ENCODE measurements at regions not wholly inside any gene's neighbourhood (a gene's known extent, or its start where the extent isn't known, plus 50 kb on each side); places are given as distances from the start of the nearest gene placed in this dataset.

GRCh38 chr6:156400487-156400886 lies 376.7 kb upstream of the ARID1B start:
- Mint-ChIP-seq H3K36me3 (peaks cover 0 to 4% (median 0%) of the 10 kb centered on the region in 5 donors), H3K4me3 (no peak overlapping the region), H3K9me3 (peaks cover 0 to 8% (median 0%) of the 10 kb centered on the region in 11 donors), H3K27me3 (peaks cover 0 to 25% (median 0%) of the 10 kb centered on the region in 5 donors), H3K4me1 (peaks cover 12 to 66% (median 51%) of the 10 kb centered on the region in 7 donors), H3K27ac (peak overlapping the region in 8 of 9 donors; percentile 23 to 100 (median 66))
- ATAC-seq (no peak), DNase-seq (no peak)
- H3K36me3 ChIP-seq (ENCODE audit: control insufficient read depth in 2 of 3, insufficient read depth in 3 of 3, low read length in 3 of 3) = no peaks in the 10 kb centered on the region
- no peaks in the 10 kb centered on the region for H3K9me3 ChIP-seq (ENCODE audit: control insufficient read depth in 2 of 3, low read length in 3 of 3)
- H3K27ac ChIP-seq (ENCODE audit: low read depth, low read length) = no peak overlapping the region
- ChIA-PET POLR2A (interaction anchor here (0.6 to 1.4 kb wide), 2 partner anchors 23 to 1085 kb away, joined by 3 read pairs; no protein-coding TSS in a partner anchor), CTCF (no interaction called here)
- H3K4me3 ChIP-seq (ENCODE audit: low read length) = no peak overlapping the region
- peaks cover 14 to 38% of the 10 kb centered on the region in 2 donors for H3K4me1 ChIP-seq (ENCODE audit: control insufficient read depth in 2 of 2, insufficient read depth in 2 of 2, low read length in 2 of 2)
- no peaks in the 10 kb centered on the region for H3K27me3 ChIP-seq (ENCODE audit: control insufficient read depth in 2 of 2, insufficient read depth in 2 of 2, low read length in 2 of 2)
- intact Hi-C loops (cut with micrococcal nuclease) = no loop called here

GRCh38 chr6:156398966-156399365 lies 378.2 kb upstream of the ARID1B start:
- Histone ChIP-seq H3K27me3 (ENCODE audit: control insufficient read depth in 2 of 2, insufficient read depth in 2 of 2, low read length in 2 of 2) (no peaks in the 10 kb centered on the region), H3K36me3 (ENCODE audit: control insufficient read depth in 2 of 3, insufficient read depth in 3 of 3, low read length in 3 of 3) (no peaks in the 10 kb centered on the region), H3K4me3 (ENCODE audit: low read length) (no peak overlapping the region), H3K9me3 (ENCODE audit: control insufficient read depth in 2 of 3, low read length in 3 of 3) (no peaks in the 10 kb centered on the region), H3K27ac (ENCODE audit: low read depth, low read length) (peak overlapping the region; percentile 85), H3K4me1 (ENCODE audit: control insufficient read depth in 2 of 2, insufficient read depth in 2 of 2, low read length in 2 of 2) (peaks cover 16 to 52% of the 10 kb centered on the region in 2 donors)
- DNase-seq = no peak
- ChIA-PET POLR2A (interaction anchor here (0.6 to 1.2 kb wide), 3 partner anchors 381 to 537 kb away, joined by 3 read pairs; no protein-coding TSS in a partner anchor), CTCF (no interaction called here)
- H3K27ac Mint-ChIP-seq = peak overlapping the region in 8 of 9 donors; percentile 93 to 100 (median 98)
- peaks cover 0 to 31% (median 0%) of the 10 kb centered on the region in 5 donors for H3K27me3 Mint-ChIP-seq
- peaks cover 0 to 4% (median 0%) of the 10 kb centered on the region in 5 donors for H3K36me3 Mint-ChIP-seq
- peak overlapping the region in 4 of 10 donors; percentile 13 to 95 (median 44) for H3K4me3 Mint-ChIP-seq
- intact Hi-C loops (cut with micrococcal nuclease) = loop anchor here in 1 of 2 donors (5.0 kb wide), 5 partner anchors 197 to 983 kb away; partner anchors contain the start of gene ZDHHC14
- peaks cover 17 to 81% (median 65%) of the 10 kb centered on the region in 7 donors for H3K4me1 Mint-ChIP-seq
- H3K9me3 Mint-ChIP-seq = peaks cover 0 to 8% (median 0%) of the 10 kb centered on the region in 11 donors
- ATAC-seq = no peak

- no peak overlapping the region for H3K4me3 ChIP-seq (ENCODE audit: low read length)
These were observed 378.8 kb upstream of the ARID1B start for GRCh38 chr6:156398371-156398770.

GRCh38 chr6:156396791-156397418 lies 380.3 kb upstream of the ARID1B start:
- ATAC-seq = peak; percentile 30
- peaks cover 16 to 61% of the 10 kb centered on the region in 2 donors for H3K4me1 ChIP-seq (ENCODE audit: control insufficient read depth in 2 of 2, insufficient read depth in 2 of 2, low read length in 2 of 2)
- intact Hi-C loops (cut with micrococcal nuclease) = loop anchor here in 1 of 2 donors (1.0 to 5.0 kb wide), 10 partner anchors 13 to 1082 kb away; partner anchors contain the start of genes TFB1M and ZDHHC14
- Mint-ChIP-seq H3K27ac (peak overlapping the region; percentile 60 to 100 (median 99)), H3K4me3 (peak overlapping the region; percentile 49 to 95 (median 84)), H3K27me3 (peaks cover 0 to 41% (median 0%) of the 10 kb centered on the region in 5 donors), H3K4me1 (peaks cover 17 to 99% (median 86%) of the 10 kb centered on the region in 7 donors), H3K9me3 (peaks cover 0 to 2% (median 0%) of the 10 kb centered on the region in 11 donors), H3K36me3 (no peaks in the 10 kb centered on the region)
- no peaks in the 10 kb centered on the region for H3K36me3 ChIP-seq (ENCODE audit: control insufficient read depth in 2 of 3, insufficient read depth in 3 of 3, low read length in 3 of 3)
- H3K27me3 ChIP-seq (ENCODE audit: control insufficient read depth in 2 of 2, insufficient read depth in 2 of 2, low read length in 2 of 2) = no peaks in the 10 kb centered on the region
- DNase-seq = peak in 1 of 9 donors; percentile 27
- H3K4me3 ChIP-seq (ENCODE audit: low read length) = peak overlapping the region; percentile 14
- H3K27ac ChIP-seq (ENCODE audit: low read depth, low read length) = peak overlapping the region; percentile 85
- CTCF ChIA-PET = interaction anchor here (0.9 to 1.1 kb wide), 2 partner anchors 9 to 16 kb away, joined by 3 to 4 read pairs; no protein-coding TSS in a partner anchor
- POLR2A ChIA-PET = interaction anchor here (0.6 to 3.4 kb wide), 16 partner anchors 8 to 1080 kb away, joined by 3 to 22 read pairs (median 4); partner anchors contain the start of gene ARID1B
- H3K9me3 ChIP-seq (ENCODE audit: control insufficient read depth in 2 of 3, low read length in 3 of 3) = no peaks in the 10 kb centered on the region

More at GRCh38 chr6:156398371-156398770, 378.8 kb upstream of the ARID1B start:
- Mint-ChIP-seq H3K27ac (peak overlapping the region in 8 of 9 donors; percentile 93 to 100 (median 98)), H3K4me1 (peaks cover 17 to 87% (median 71%) of the 10 kb centered on the region in 7 donors), H3K36me3 (peaks cover 0 to 4% (median 0%) of the 10 kb centered on the region in 5 donors), H3K9me3 (peaks cover 0 to 3% (median 0%) of the 10 kb centered on the region in 11 donors), H3K4me3 (peak overlapping the region in 8 of 10 donors; percentile 33 to 95 (median 72)), H3K27me3 (peaks cover 0 to 37% (median 0%) of the 10 kb centered on the region in 5 donors)
- ChIA-PET POLR2A (interaction anchor here (0.6 to 1.2 kb wide), 2 partner anchors 382 to 484 kb away, joined by 3 read pairs; no protein-coding TSS in a partner anchor), CTCF (no interaction called here)
- Histone ChIP-seq H3K27ac (ENCODE audit: low read depth, low read length) (peak overlapping the region; percentile 85), H3K4me1 (ENCODE audit: control insufficient read depth in 2 of 2, insufficient read depth in 2 of 2, low read length in 2 of 2) (peaks cover 16 to 52% of the 10 kb centered on the region in 2 donors), H3K36me3 (ENCODE audit: control insufficient read depth in 2 of 3, insufficient read depth in 3 of 3, low read length in 3 of 3) (no peaks in the 10 kb centered on the region), H3K27me3 (ENCODE audit: control insufficient read depth in 2 of 2, insufficient read depth in 2 of 2, low read length in 2 of 2) (no peaks in the 10 kb centered on the region), H3K9me3 (ENCODE audit: control insufficient read depth in 2 of 3, low read length in 3 of 3) (no peaks in the 10 kb centered on the region)
- ATAC-seq = no peak
- intact Hi-C loops (cut with micrococcal nuclease) = loop anchor here in 1 of 2 donors (5.0 kb wide), 5 partner anchors 196 to 984 kb away; partner anchors contain the start of gene ZDHHC14
- no peak for DNase-seq

- H3K4me3 Mint-ChIP-seq = peak overlapping the region; percentile 49 to 95 (median 84)
- H3K27ac Mint-ChIP-seq = peak overlapping the region; percentile 60 to 100 (median 99)
- no peaks in the 10 kb centered on the region for H3K36me3 Mint-ChIP-seq
- H3K27me3 ChIP-seq (ENCODE audit: control insufficient read depth in 2 of 2, insufficient read depth in 2 of 2, low read length in 2 of 2) = no peaks in the 10 kb centered on the region
- H3K4me1 ChIP-seq (ENCODE audit: control insufficient read depth in 2 of 2, insufficient read depth in 2 of 2, low read length in 2 of 2) = peaks cover 16 to 67% of the 10 kb centered on the region in 2 donors
- H3K9me3 ChIP-seq (ENCODE audit: control insufficient read depth in 2 of 3, low read length in 3 of 3) = no peaks in the 10 kb centered on the region
- CTCF ChIA-PET = interaction anchor here (0.6 to 2.2 kb wide), 7 partner anchors 8 to 658 kb away, joined by 3 to 7 read pairs (median 4); no protein-coding TSS in a partner anchor
- intact Hi-C loops (cut with micrococcal nuclease) = loop anchor here in 1 of 2 donors (1.0 to 5.0 kb wide), 10 partner anchors 14 to 1081 kb away; partner anchors contain the start of genes TFB1M and ZDHHC14
- ATAC-seq (peak; percentile 85), DNase-seq (peak in 7 of 9 donors; percentile 67 to 85 (median 77))
- peak overlapping the region; percentile 85 for H3K27ac ChIP-seq (ENCODE audit: low read depth, low read length)
- peaks cover 0 to 40% (median 0%) of the 10 kb centered on the region in 5 donors for H3K27me3 Mint-ChIP-seq
- H3K9me3 Mint-ChIP-seq = no peaks in the 10 kb centered on the region
- POLR2A ChIA-PET = interaction anchor here (0.6 to 3.4 kb wide), 25 partner anchors 9 to 1079 kb away, joined by 3 to 22 read pairs (median 4); partner anchors contain the start of gene ARID1B
- H3K4me1 Mint-ChIP-seq = peaks cover 17 to 99% (median 89%) of the 10 kb centered on the region in 7 donors
- H3K36me3 ChIP-seq (ENCODE audit: control insufficient read depth in 2 of 3, insufficient read depth in 3 of 3, low read length in 3 of 3) = no peaks in the 10 kb centered on the region
- peak overlapping the region; percentile 14 for H3K4me3 ChIP-seq (ENCODE audit: low read length)
These were observed 381.0 kb upstream of the ARID1B start for GRCh38 chr6:156396068-156396771.

Measured in naive thymus-derived CD4-positive, alpha-beta T cell (primary cell).